ENCODE measurements at regions not wholly inside any gene's neighbourhood (a gene's known extent, or its start where the extent isn't known, plus 50 kb on each side); places are given as distances from the start of the nearest gene placed in this dataset.
"Not testable (repeated sequence)": the region's sequence is repeated elsewhere in the genome, so short reads cannot be mapped to it uniquely, and the experiment has no call there.

DNA sequence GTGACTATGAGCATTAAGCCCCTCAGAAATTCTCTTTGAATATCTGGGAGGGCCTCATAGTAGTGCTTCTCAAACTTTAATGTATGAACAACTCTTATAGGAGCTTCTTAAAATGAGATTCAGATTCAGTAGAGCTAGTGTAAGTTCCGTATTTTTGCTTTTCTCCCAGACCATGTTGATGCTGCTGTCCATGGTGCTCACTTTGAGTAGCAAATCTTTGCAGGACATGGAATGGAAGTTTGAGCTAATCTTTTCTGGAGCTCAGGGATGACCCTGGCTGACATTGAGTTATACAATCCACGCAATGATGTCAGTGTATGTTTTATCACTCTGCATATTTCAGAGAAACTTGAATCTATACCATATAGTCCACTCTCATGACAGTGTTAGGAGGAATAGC, 134.2 kb downstream of the OTOL1 start:
- no peaks in the 10 kb centered on the region for H3K27me3 Mint-ChIP-seq
- ATAC-seq (replicated peaks; ENCODE audit: extremely low read depth, poor library complexity, severe bottlenecking) (no peak), DNase-seq (ENCODE audit: low spot score in 2 of 2) (no peak)
- H3K9me3 Mint-ChIP-seq: peaks cover 22% of the 10 kb centered on the region
- no peak overlapping the region for H3K27ac Mint-ChIP-seq (ENCODE audit: low read depth)
- no peak overlapping the region for H3K4me3 Mint-ChIP-seq
- H3K36me3 Mint-ChIP-seq (ENCODE audit: insufficient read depth): no peaks in the 10 kb centered on the region
- H3K4me1 Mint-ChIP-seq: no peaks in the 10 kb centered on the region

DNA sequence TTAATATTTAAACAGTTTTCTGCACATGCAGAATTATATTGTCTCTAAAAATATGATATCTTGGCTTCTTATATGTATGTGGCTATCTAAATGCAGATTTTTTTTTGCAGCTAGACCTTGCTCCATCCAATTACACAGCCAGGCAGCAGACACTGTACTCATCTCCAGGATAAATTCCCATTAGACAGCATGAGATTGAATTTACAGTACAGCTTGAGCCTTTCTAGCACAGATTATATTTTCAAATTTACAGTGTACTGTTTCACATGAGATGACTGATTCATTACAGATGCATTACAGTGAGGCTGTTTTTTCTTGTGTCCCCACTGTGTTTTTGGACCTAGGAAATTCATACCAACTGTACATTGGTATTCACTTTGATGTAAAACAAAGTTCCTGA, 134.9 kb downstream of the OTOL1 start:
- DNase-seq (ENCODE audit: low spot score in 2 of 2) (no peak), ATAC-seq (replicated peaks; ENCODE audit: extremely low read depth, poor library complexity, severe bottlenecking) (no peak)
- Mint-ChIP-seq H3K36me3 (ENCODE audit: insufficient read depth) (no peaks in the 10 kb centered on the region), H3K4me1 (no peaks in the 10 kb centered on the region), H3K9me3 (peaks cover 22% of the 10 kb centered on the region), H3K4me3 (no peak overlapping the region), H3K27ac (ENCODE audit: low read depth) (no peak overlapping the region), H3K27me3 (no peaks in the 10 kb centered on the region)

DNA sequence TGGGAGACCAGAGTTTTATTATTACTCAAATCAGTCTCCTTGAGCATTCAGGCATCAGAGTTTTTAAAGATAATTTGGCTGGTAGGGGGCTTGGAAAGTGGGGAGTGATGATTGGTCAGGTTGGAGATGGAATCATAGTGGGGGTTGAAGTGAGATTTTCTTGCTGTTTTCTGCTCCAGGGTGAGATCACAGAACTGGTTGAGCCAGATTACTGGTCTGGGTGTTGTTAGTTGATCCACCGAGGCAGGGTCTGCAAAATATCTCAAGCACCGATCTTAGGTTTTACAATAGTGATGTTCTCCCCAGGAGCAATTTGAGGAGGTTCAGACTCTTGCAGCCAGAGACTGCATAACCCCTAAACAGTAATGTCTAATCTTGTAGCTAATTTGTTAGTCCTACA, 141.0 kb downstream of the OTOL1 start:
- Mint-ChIP-seq H3K4me1 (no peaks in the 10 kb centered on the region), H3K9me3 (peaks cover 9% of the 10 kb centered on the region), H3K4me3 (no peak overlapping the region), H3K27ac (ENCODE audit: low read depth) (no peak overlapping the region), H3K36me3 (ENCODE audit: insufficient read depth) (no peaks in the 10 kb centered on the region), H3K27me3 (no peaks in the 10 kb centered on the region)
- ATAC-seq (replicated peaks; ENCODE audit: extremely low read depth, poor library complexity, severe bottlenecking) (no peak), DNase-seq (ENCODE audit: low spot score in 2 of 2) (no peak)

DNA sequence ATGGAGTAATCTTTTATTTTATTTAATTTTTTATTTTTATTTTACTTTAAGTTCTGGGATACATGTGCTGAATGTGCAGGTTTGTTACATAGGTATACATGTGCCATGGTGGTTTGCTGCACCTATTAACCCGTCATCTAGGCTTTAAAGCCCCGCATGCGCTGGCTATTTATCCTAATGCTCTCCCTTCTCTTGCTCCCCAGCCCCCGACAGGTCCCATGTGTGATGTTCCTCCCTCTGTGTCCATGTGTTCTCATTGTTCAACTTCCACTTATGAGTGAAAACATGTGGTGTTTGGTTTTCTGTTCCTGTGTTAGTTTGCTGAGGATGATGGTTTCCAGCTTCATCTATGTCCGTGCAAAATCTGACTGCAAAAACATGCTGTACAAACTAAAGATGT, 142.5 kb downstream of the OTOL1 start:
- DNase-seq (ENCODE audit: low spot score in 2 of 2); H3K4me3 Mint-ChIP-seq; H3K27me3 Mint-ChIP-seq; H3K4me1 Mint-ChIP-seq; H3K36me3 Mint-ChIP-seq (ENCODE audit: insufficient read depth); H3K27ac Mint-ChIP-seq (ENCODE audit: low read depth); ATAC-seq (replicated peaks; ENCODE audit: extremely low read depth, poor library complexity, severe bottlenecking): not testable (repeated sequence)
- peaks cover 12% of the 10 kb centered on the region for H3K9me3 Mint-ChIP-seq

DNA sequence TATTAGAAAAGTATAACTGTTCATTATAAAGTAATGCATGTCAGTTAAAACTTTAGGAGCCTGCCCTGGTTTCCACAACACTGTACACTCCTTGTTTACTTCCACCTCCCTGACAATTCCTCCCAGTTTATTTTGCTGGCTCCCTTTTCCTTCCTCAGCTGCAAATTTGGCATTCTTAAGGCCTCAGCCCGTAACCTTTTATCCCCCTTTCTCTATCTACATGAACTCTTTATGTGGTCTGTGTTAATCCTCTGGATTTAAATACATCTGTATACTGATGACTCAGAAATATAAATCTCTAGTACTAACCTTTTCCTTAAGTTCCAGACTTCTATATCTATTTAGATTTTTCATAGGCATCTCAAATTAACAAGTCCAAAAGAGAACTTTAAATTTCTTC, 143.6 kb downstream of the OTOL1 start:
- DNase-seq (ENCODE audit: low spot score in 2 of 2) (no peak), ATAC-seq (replicated peaks; ENCODE audit: extremely low read depth, poor library complexity, severe bottlenecking) (no peak)
- H3K36me3 Mint-ChIP-seq (ENCODE audit: insufficient read depth): no peaks in the 10 kb centered on the region
- H3K4me3 Mint-ChIP-seq: no peak overlapping the region
- no peak overlapping the region for H3K27ac Mint-ChIP-seq (ENCODE audit: low read depth)
- peaks cover 4% of the 10 kb centered on the region for H3K9me3 Mint-ChIP-seq
- H3K27me3 Mint-ChIP-seq: no peaks in the 10 kb centered on the region
- H3K4me1 Mint-ChIP-seq: no peaks in the 10 kb centered on the region

DNA sequence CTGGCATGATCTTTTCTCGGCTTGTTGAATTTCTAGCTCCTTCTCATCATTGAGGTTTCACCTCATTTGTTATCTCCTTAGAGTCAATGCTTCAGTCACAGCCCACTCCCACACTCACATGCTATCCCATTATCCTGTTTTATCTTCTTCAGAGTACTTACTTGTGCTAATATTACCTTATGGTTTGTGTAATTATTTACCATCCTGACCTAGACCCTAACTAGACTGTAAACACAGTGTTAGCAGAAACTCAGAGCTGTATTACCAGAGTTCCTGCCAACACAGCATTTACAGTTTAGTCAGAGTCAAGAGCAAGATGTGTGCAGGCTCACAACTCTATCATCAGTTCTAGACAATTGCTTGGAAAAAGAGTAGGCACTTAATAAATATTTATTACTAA, 144.7 kb downstream of the OTOL1 start:
- Mint-ChIP-seq H3K4me3 (no peak overlapping the region), H3K9me3 (peaks cover 4% of the 10 kb centered on the region), H3K27me3 (no peaks in the 10 kb centered on the region), H3K4me1 (no peaks in the 10 kb centered on the region), H3K36me3 (ENCODE audit: insufficient read depth) (no peaks in the 10 kb centered on the region), H3K27ac (ENCODE audit: low read depth) (no peak overlapping the region)
- ATAC-seq (replicated peaks; ENCODE audit: extremely low read depth, poor library complexity, severe bottlenecking) (no peak), DNase-seq (ENCODE audit: low spot score in 2 of 2) (no peak)

DNA sequence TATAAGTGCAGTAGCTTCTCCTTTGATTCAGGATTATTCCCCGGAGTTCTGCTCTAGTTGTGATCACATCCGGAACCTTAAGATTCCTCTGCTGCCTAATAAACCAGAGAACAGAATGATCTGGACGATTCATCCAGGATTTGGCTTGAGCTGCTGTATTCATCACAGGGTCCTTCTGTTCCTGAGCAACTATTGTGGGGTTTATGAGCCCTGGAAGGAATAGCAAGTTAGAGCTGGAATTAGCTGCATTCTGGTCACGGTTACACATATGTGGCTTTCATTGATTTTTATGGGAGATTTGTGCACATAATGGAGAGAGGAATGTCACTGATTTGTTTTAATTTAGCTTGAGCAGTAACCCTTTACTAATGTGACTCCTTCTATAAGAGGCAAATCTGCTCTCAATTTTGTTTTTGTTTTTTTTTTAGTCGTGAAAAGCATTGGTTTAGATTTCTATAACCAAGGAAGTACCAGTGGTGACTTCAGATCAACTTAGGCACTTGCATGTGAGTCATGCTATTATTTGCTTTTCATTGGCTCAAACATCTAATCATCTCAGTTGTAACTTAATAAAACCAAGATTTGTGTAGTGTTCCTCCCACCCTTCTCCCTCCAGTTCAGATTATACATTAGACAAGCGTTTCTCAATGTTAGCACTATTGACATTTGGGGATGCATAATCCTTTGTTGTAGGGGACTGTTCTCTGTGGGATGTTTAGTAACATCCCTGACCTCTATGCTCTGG, 148.5 kb downstream of the OTOL1 start:
- H3K4me3 Mint-ChIP-seq: no peak overlapping the region
- H3K4me1 Mint-ChIP-seq: no peaks in the 10 kb centered on the region
- peaks cover 4% of the 10 kb centered on the region for H3K9me3 Mint-ChIP-seq
- H3K27me3 Mint-ChIP-seq: no peaks in the 10 kb centered on the region
- DNase-seq (ENCODE audit: low spot score in 2 of 2): no peak
- no peak overlapping the region for H3K27ac Mint-ChIP-seq (ENCODE audit: low read depth)
- ATAC-seq (replicated peaks; ENCODE audit: extremely low read depth, poor library complexity, severe bottlenecking): no peak
- no peaks in the 10 kb centered on the region for H3K36me3 Mint-ChIP-seq (ENCODE audit: insufficient read depth)

DNA sequence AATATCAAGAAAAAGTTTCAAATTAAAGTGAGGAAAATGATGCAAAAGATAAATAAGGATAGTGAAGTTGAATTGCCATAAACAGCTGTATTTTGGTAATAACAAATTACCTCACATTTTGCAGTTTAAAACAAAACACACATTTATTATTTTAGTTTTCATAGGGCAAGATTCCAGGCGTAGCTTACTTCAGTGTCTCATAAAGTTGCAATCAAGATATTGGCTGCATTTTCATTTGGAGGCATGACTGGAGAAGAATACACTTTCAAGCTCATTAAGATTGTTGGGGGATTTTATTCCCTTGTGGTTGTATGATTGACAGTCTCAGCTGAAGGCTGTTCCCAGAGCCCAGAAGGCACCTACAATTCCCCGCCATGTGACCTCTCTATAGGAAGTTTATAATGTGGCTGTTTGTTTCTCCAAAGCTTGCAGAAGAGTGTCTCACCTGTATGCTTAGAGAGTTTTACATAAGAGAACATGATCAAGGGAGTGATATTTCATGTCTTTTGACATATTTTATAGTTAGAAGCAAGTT, 151.4 kb downstream of the OTOL1 start:
- no peak for DNase-seq (ENCODE audit: low spot score in 2 of 2)
- no peak overlapping the region for H3K4me3 Mint-ChIP-seq
- no peaks in the 10 kb centered on the region for H3K4me1 Mint-ChIP-seq
- no peak overlapping the region for H3K27ac Mint-ChIP-seq (ENCODE audit: low read depth)
- H3K36me3 Mint-ChIP-seq (ENCODE audit: insufficient read depth): no peaks in the 10 kb centered on the region
- ATAC-seq (replicated peaks; ENCODE audit: extremely low read depth, poor library complexity, severe bottlenecking): no peak
- peaks cover 11% of the 10 kb centered on the region for H3K9me3 Mint-ChIP-seq
- H3K27me3 Mint-ChIP-seq: no peaks in the 10 kb centered on the region

DNA sequence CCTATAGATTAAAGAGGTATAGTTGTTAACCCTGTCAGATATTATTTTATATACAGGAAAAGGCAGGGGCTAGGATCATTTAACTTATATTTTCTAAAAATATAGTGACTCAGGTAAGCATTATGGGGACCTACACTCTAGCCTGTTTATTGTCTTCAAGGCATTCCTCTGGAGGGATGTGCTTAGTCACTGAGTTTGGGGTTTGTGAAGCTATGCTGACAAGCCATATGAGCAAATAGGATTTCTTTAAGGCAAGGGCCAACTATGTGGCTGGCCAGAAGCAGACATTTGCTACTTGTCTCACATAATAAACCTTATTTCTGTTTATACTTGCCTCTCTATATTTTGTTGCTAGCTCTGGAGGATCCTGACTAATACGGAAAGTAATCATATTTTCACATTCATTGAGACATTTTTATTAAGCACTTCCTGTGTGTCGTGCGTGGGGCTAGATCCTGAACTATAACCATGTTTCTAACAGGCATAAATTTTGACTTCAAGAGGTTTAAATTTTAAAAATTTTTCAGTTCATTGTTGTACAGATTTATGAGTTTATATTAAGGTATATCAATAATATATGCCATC, 153.4 kb downstream of the OTOL1 start:
- H3K9me3 Mint-ChIP-seq: peaks cover 19% of the 10 kb centered on the region
- DNase-seq (ENCODE audit: low spot score in 2 of 2) (no peak), ATAC-seq (replicated peaks; ENCODE audit: extremely low read depth, poor library complexity, severe bottlenecking) (no peak)
- H3K4me3 Mint-ChIP-seq: no peak overlapping the region
- no peaks in the 10 kb centered on the region for H3K27me3 Mint-ChIP-seq
- H3K4me1 Mint-ChIP-seq: no peaks in the 10 kb centered on the region
- H3K36me3 Mint-ChIP-seq (ENCODE audit: insufficient read depth): no peaks in the 10 kb centered on the region
- H3K27ac Mint-ChIP-seq (ENCODE audit: low read depth): no peak overlapping the region

DNA sequence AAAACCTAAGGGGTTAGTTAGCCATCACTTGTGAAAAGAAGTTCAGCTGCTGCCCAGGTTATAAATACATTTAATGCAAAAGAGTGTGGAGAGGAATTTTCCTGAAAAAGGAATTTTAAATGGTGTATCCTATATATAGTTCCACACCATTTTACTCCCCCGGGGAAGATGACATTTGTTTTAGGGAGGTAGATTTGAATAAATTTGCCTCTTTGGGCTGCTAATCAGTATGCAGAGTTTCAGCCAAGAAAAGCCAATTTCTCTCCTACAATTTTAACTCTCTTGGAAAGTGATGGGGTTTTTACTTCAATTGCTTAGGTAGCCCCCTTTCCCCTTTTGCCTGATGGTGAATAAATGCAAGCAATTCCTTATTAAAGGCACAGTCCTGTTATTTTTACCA, 161.2 kb downstream of the OTOL1 start:
- Mint-ChIP-seq H3K27me3 (no peaks in the 10 kb centered on the region), H3K36me3 (ENCODE audit: insufficient read depth) (no peaks in the 10 kb centered on the region)

DNA sequence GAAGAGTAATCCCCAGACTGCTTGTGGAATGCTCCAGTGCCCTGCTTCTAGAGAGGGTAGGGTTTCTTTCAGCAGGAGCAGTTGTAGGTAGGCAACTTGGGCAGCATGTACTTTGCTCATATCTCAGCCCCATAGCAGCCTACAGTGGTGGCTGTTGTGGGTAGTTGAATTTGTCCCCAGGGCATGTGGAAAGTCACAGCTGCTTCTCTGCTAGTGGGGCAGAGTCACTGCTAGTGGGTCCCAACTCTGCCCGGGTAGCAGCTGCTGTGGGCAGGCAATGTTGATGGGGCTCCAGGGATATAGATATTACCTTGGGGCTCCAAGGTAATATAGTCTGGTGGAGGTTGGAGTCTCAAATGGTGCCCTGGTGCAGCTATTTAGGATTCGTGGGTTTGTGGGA, 174.5 kb downstream of the OTOL1 start:
- DNase-seq (ENCODE audit: low spot score in 2 of 2) (no peak), ATAC-seq (replicated peaks; ENCODE audit: extremely low read depth, poor library complexity, severe bottlenecking) (no peak)
- no peaks in the 10 kb centered on the region for H3K4me1 Mint-ChIP-seq
- no peaks in the 10 kb centered on the region for H3K27me3 Mint-ChIP-seq
- H3K36me3 Mint-ChIP-seq (ENCODE audit: insufficient read depth): no peaks in the 10 kb centered on the region
- H3K9me3 Mint-ChIP-seq: peaks cover 11% of the 10 kb centered on the region
- H3K27ac Mint-ChIP-seq (ENCODE audit: low read depth): peak overlapping the region; percentile 63
- H3K4me3 Mint-ChIP-seq: no peak overlapping the region

More for the DNA sequence above, 161.2 kb downstream of the OTOL1 start:
- Mint-ChIP-seq H3K27ac (ENCODE audit: low read depth) (no peak overlapping the region), H3K9me3 (peaks cover 13% of the 10 kb centered on the region), H3K4me1 (no peaks in the 10 kb centered on the region), H3K4me3 (no peak overlapping the region)
- DNase-seq (ENCODE audit: low spot score in 2 of 2) (no peak), ATAC-seq (replicated peaks; ENCODE audit: extremely low read depth, poor library complexity, severe bottlenecking) (no peak)

DNA sequence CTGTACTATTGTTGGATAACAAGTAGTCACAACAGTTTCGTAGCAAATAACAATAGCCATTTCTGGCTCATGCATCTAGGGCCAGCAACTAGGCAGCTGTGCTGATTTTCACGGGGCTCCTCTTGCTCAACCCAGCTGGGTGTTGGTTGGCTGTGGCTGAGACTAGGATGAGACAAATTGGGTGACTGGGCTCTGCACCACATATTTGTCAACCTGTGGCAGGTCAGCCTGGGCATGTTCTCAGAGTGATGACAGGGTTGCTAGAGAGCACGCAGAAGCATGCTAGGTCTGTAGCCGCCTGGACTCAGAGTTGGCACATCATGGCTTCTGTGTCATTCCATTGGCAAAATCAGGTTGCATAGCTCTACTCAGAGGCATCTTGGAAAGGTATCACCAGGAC, 175.9 kb downstream of the OTOL1 start:
- Mint-ChIP-seq H3K4me1 (no peaks in the 10 kb centered on the region), H3K36me3 (ENCODE audit: insufficient read depth) (no peaks in the 10 kb centered on the region), H3K27me3 (no peaks in the 10 kb centered on the region), H3K27ac (ENCODE audit: low read depth) (no peak overlapping the region), H3K4me3 (no peak overlapping the region), H3K9me3 (peaks cover 10% of the 10 kb centered on the region)
- no peak for DNase-seq (ENCODE audit: low spot score in 2 of 2)
- no peak for ATAC-seq (replicated peaks; ENCODE audit: extremely low read depth, poor library complexity, severe bottlenecking)

DNA sequence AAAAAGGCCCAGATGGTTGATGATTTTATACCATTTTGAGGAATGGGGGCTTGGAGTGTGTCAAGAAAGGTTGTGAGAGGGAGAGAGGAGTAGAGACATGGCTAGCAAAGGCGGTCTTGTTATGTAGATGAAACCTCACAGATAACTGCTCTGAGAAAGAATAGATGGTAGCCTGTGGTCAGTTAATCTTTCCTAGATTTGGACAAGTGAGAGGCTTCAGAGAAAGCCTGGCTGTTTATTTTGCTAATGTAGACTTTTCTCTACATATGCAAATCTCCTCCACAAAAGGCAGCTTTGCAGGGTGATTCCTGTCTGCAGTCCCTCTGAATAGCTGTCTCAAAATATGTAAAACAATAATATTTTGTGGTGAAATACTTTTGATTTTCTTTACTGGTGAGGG, 177.3 kb downstream of the OTOL1 start:
- ATAC-seq (replicated peaks; ENCODE audit: extremely low read depth, poor library complexity, severe bottlenecking): no peak
- no peak overlapping the region for H3K27ac Mint-ChIP-seq (ENCODE audit: low read depth)
- DNase-seq (ENCODE audit: low spot score in 2 of 2): no peak
- H3K9me3 Mint-ChIP-seq: peaks cover 5% of the 10 kb centered on the region
- H3K27me3 Mint-ChIP-seq: no peaks in the 10 kb centered on the region
- H3K4me3 Mint-ChIP-seq: no peak overlapping the region
- no peaks in the 10 kb centered on the region for H3K36me3 Mint-ChIP-seq (ENCODE audit: insufficient read depth)
- no peaks in the 10 kb centered on the region for H3K4me1 Mint-ChIP-seq
